ENCODE measurements at regions not wholly inside any gene's neighbourhood (a gene's known extent, or its start where the extent isn't known, plus 50 kb on each side); places are given as distances from the start of the nearest gene placed in this dataset.

GRCh38 chr1:4924356-4924755, 269.9 kb downstream of the AJAP1 start:
- Histone ChIP-seq H3K27me3 (replicated peaks in 1 of 4; ENCODE audit: control extremely low read depth in 1 of 4, control insufficient read depth in 3 of 4, insufficient read depth in 4 of 4, low read length in 3 of 4) (no peaks in the 10 kb centered on the region), H3K4me3 (ENCODE audit: control extremely low read depth in 1 of 5, extremely low read depth in 1 of 5, insufficient read depth in 1 of 5, low read depth in 2 of 5, low read length in 4 of 5) (no peak overlapping the region), H3K9ac (ENCODE audit: low read length) (no peak overlapping the region), H3K27ac (ENCODE audit: low read length in 2 of 2) (no peak overlapping the region), H3K4me2 (replicated peaks; ENCODE audit: low read depth, low read length, poor library complexity, severe bottlenecking) (no peak overlapping the region), H4K20me1 (ENCODE audit: control insufficient read depth, insufficient read depth, low read length, poor library complexity, severe bottlenecking) (no peaks in the 10 kb centered on the region), H3K9me3 (ENCODE audit: control extremely low read depth in 1 of 3, control insufficient read depth in 2 of 3, insufficient read depth in 1 of 3, low read length in 2 of 3) (peaks cover 0 to 6% (median 0%) of the 10 kb centered on the region in 3 donors), H3K79me2 (ENCODE audit: control insufficient read depth, insufficient read depth, low read length) (no peaks in the 10 kb centered on the region), H3K36me3 (replicated peaks in 1 of 2; ENCODE audit: control extremely low read depth in 1 of 2, control insufficient read depth in 1 of 2, extremely low read depth in 1 of 2, insufficient read depth in 2 of 2, low read length in 1 of 2) (no peaks in the 10 kb centered on the region), H3K4me1 (ENCODE audit: control insufficient read depth in 2 of 2, insufficient read depth in 2 of 2, low read length in 2 of 2) (no peaks in the 10 kb centered on the region), H2AFZ (ENCODE audit: insufficient read depth, low read depth, low read length, poor library complexity, severe bottlenecking) (no peak overlapping the region)
- H3K9me3 Mint-ChIP-seq (ENCODE audit: insufficient read depth): peaks cover 8% of the 10 kb centered on the region
- DNase-seq (no peak), ATAC-seq (ENCODE audit: low read depth) (no peak)
- no peaks in the 10 kb centered on the region for H3K4me1 Mint-ChIP-seq
- CTCF ChIA-PET: no interaction called here
- intact Hi-C loops (cut with micrococcal nuclease): no loop called here
- no peak overlapping the region for H3K4me3 Mint-ChIP-seq
- TF ChIP-seq CTCF (IDR thresholded peaks at IDR 0.05) (no peak), EZH2 (IDR thresholded peaks at IDR 0.05; ENCODE audit: borderline replicate concordance, insufficient read depth, low read depth, low read length, poor library complexity, severe bottlenecking) (no peak)
- no peaks in the 10 kb centered on the region for H3K27me3 Mint-ChIP-seq
- 80% methylated on average over 2 of the region's 2 CpGs for WGBS (ENCODE audit: insufficient coverage)
- H3K27ac Mint-ChIP-seq: no peak overlapping the region
- POLR2A ChIA-PET: no interaction called here

GRCh38 chr1:4916610-4917009, 262.2 kb downstream of the AJAP1 start:
- ChIA-PET POLR2A (no interaction called here), CTCF (no interaction called here)
- Histone ChIP-seq H3K4me2 (replicated peaks; ENCODE audit: low read depth, low read length, poor library complexity, severe bottlenecking) (no peak overlapping the region), H3K4me3 (ENCODE audit: control extremely low read depth in 1 of 5, extremely low read depth in 1 of 5, insufficient read depth in 1 of 5, low read depth in 2 of 5, low read length in 4 of 5) (no peak overlapping the region), H3K9ac (ENCODE audit: low read length) (no peak overlapping the region), H3K79me2 (ENCODE audit: control insufficient read depth, insufficient read depth, low read length) (no peaks in the 10 kb centered on the region), H3K27me3 (replicated peaks in 1 of 4; ENCODE audit: control extremely low read depth in 1 of 4, control insufficient read depth in 3 of 4, insufficient read depth in 4 of 4, low read length in 3 of 4) (no peaks in the 10 kb centered on the region), H2AFZ (ENCODE audit: insufficient read depth, low read depth, low read length, poor library complexity, severe bottlenecking) (no peak overlapping the region), H3K4me1 (ENCODE audit: control insufficient read depth in 2 of 2, insufficient read depth in 2 of 2, low read length in 2 of 2) (no peaks in the 10 kb centered on the region), H3K9me3 (ENCODE audit: control extremely low read depth in 1 of 3, control insufficient read depth in 2 of 3, insufficient read depth in 1 of 3, low read length in 2 of 3) (peaks cover 0 to 12% (median 0%) of the 10 kb centered on the region in 3 donors), H4K20me1 (ENCODE audit: control insufficient read depth, insufficient read depth, low read length, poor library complexity, severe bottlenecking) (no peaks in the 10 kb centered on the region), H3K36me3 (replicated peaks in 1 of 2; ENCODE audit: control extremely low read depth in 1 of 2, control insufficient read depth in 1 of 2, extremely low read depth in 1 of 2, insufficient read depth in 2 of 2, low read length in 1 of 2) (no peaks in the 10 kb centered on the region), H3K27ac (ENCODE audit: low read length in 2 of 2) (no peak overlapping the region)
- Mint-ChIP-seq H3K9me3 (ENCODE audit: insufficient read depth) (peaks cover 8% of the 10 kb centered on the region), H3K27me3 (no peaks in the 10 kb centered on the region), H3K4me1 (no peaks in the 10 kb centered on the region), H3K27ac (no peak overlapping the region), H3K4me3 (no peak overlapping the region)
- ATAC-seq (ENCODE audit: low read depth): no peak
- intact Hi-C loops (cut with micrococcal nuclease): no loop called here
- TF ChIP-seq CTCF (IDR thresholded peaks at IDR 0.05) (no peak), EZH2 (IDR thresholded peaks at IDR 0.05; ENCODE audit: borderline replicate concordance, insufficient read depth, low read depth, low read length, poor library complexity, severe bottlenecking) (no peak)
- no peak for DNase-seq
- WGBS (ENCODE audit: insufficient coverage): 80% methylated on average over 2 of the region's 7 CpGs
